ENCODE measurements at regions not wholly inside any gene's neighbourhood (a gene's known extent, or its start where the extent isn't known, plus 50 kb on each side); places are given as distances from the start of the nearest gene placed in this dataset.

GRCh38 chr13:82934000-82934399 lies 948.3 kb downstream of the SLITRK1 start:
- Histone ChIP-seq H3K27ac (ENCODE audit: extremely low read depth, low read depth, low read length) (no peak overlapping the region), H3K4me3 (ENCODE audit: low read depth, low read length) (no peak overlapping the region), H3K9me3 (ENCODE audit: control insufficient read depth, insufficient read depth, low read depth, low read length) (no peaks in the 10 kb centered on the region), H3K4me1 (ENCODE audit: control insufficient read depth, insufficient read depth, low read length) (no peaks in the 10 kb centered on the region), H3K36me3 (ENCODE audit: control insufficient read depth in 2 of 2, insufficient read depth in 1 of 2, low read length in 2 of 2) (no peaks in the 10 kb centered on the region)
- POLR2A ChIA-PET, result no interaction called here
- TF ChIP-seq ZNF169 (tag by site-specific recombination; IDR thresholded peaks at IDR 0.05), result no peak
- TF ChIP-seq WT1 (tag by site-specific recombination; IDR thresholded peaks at IDR 0.05), result no peak
- TF ChIP-seq ZNF23 (tag by site-specific recombination; IDR thresholded peaks at IDR 0.05; ENCODE audit: borderline replicate concordance), result no peak
- no peak for TF ChIP-seq ZNF132 (tag by site-specific recombination; IDR thresholded peaks at IDR 0.05; ENCODE audit: borderline replicate concordance)
- no peak for TF ChIP-seq SCRT1 (tag by site-specific recombination; IDR thresholded peaks at IDR 0.05; ENCODE audit: borderline replicate concordance)
- TF ChIP-seq ZBTB11 (tag by site-specific recombination; conservative IDR thresholded peaks at IDR 0.05; ENCODE audit: low read depth), result no peak
- TF ChIP-seq KLF1 (tag by site-specific recombination; IDR thresholded peaks at IDR 0.05), result no peak
- TF ChIP-seq ZNF645 (tag by site-specific recombination; IDR thresholded peaks at IDR 0.05), result no peak
- TF ChIP-seq ZNF239 (tag by site-specific recombination; IDR thresholded peaks at IDR 0.05), result no peak
- no peak for TF ChIP-seq YY1 (tag by site-specific recombination; IDR thresholded peaks at IDR 0.05)
- TF ChIP-seq ZNF544 (tag by site-specific recombination; IDR thresholded peaks at IDR 0.05), result no peak
- no peak for TF ChIP-seq KLF10 (tag by site-specific recombination; IDR thresholded peaks at IDR 0.05)
- TF ChIP-seq ZNF341 (tag by site-specific recombination; IDR thresholded peaks at IDR 0.05; ENCODE audit: low read depth), result no peak
- TF ChIP-seq ZNF792 (tag by site-specific recombination; IDR thresholded peaks at IDR 0.05), result no peak
- CTCF ChIA-PET, result no interaction called here

DNA sequence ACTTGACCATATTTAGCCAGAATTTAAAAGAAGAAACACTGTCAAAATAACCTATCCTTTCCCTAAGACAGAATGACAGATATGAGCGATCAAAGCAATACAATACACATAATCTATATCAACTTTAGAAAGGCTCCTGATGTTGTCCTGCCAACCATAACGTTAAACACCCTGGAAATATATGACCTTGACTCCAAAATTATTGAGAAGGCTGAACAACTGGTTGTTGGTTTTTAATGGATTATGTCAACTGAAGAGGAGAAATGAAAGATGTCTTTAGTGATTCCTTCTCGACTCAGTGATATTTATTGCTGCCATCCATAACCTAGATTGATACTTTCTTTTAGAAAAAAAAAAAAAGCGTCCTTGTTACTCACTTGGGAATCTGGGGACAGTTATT lies 957.2 kb downstream of the SLITRK1 start:
- H3K9me3 ChIP-seq (ENCODE audit: control insufficient read depth, insufficient read depth, low read depth, low read length), result no peaks in the 10 kb centered on the region
- ChIA-PET CTCF (no interaction called here), POLR2A (no interaction called here)
- no peaks in the 10 kb centered on the region for H3K36me3 ChIP-seq (ENCODE audit: control insufficient read depth in 2 of 2, insufficient read depth in 1 of 2, low read length in 2 of 2)
- H3K4me3 ChIP-seq (ENCODE audit: low read depth, low read length), result no peak overlapping the region
- no peaks in the 10 kb centered on the region for H3K4me1 ChIP-seq (ENCODE audit: control insufficient read depth, insufficient read depth, low read length)
- no peak overlapping the region for H3K27ac ChIP-seq (ENCODE audit: extremely low read depth, low read depth, low read length)
- TF ChIP-seq KLF9 (tag by site-specific recombination; IDR thresholded peaks at IDR 0.05; ENCODE audit: low read depth), result no peak
- TF ChIP-seq ZNF223 (tag by site-specific recombination; IDR thresholded peaks at IDR 0.05), result no peak
- TF ChIP-seq ZFP37 (tag by site-specific recombination; IDR thresholded peaks at IDR 0.05), result no peak
- TF ChIP-seq BCL11A (tag by site-specific recombination; IDR thresholded peaks at IDR 0.05; ENCODE audit: low read depth), result no peak
- TF ChIP-seq ZNF140 (tag by site-specific recombination; IDR thresholded peaks at IDR 0.05), result no peak
- no peak for TF ChIP-seq PBX3 (CRISPR knock-in tag; IDR thresholded peaks at IDR 0.05)
- no peak for TF ChIP-seq ZNF423 (tag by site-specific recombination; IDR thresholded peaks at IDR 0.05)
- no peak for TF ChIP-seq ZBTB7A (tag by site-specific recombination; IDR thresholded peaks at IDR 0.05; ENCODE audit: low read depth)
- no peak for TF ChIP-seq ZNF114 (tag by site-specific recombination; IDR thresholded peaks at IDR 0.05)
